ENCODE measurements at regions not wholly inside any gene's neighbourhood (a gene's known extent, or its start where the extent isn't known, plus 50 kb on each side); places are given as distances from the start of the nearest gene placed in this dataset.

GRCh38 chr9:87442451-87442850, 55.2 kb upstream of the DAPK1 start:
- no peaks in the 10 kb centered on the region for H3K4me1 ChIP-seq (ENCODE audit: control insufficient read depth in 2 of 2, insufficient read depth in 2 of 2, low read length in 1 of 2)
- no peaks in the 10 kb centered on the region for H3K36me3 ChIP-seq (ENCODE audit: control insufficient read depth in 2 of 2, insufficient read depth in 2 of 2, low read length in 1 of 2)
- no peak overlapping the region for H3K4me3 ChIP-seq (ENCODE audit: low read depth in 1 of 2, low read length in 2 of 2)
- no peaks in the 10 kb centered on the region for H3K27me3 ChIP-seq (ENCODE audit: control insufficient read depth in 1 of 2, insufficient read depth in 2 of 2, low read length in 2 of 2)
- H3K27ac ChIP-seq (ENCODE audit: low read depth in 2 of 2, low read length in 1 of 2) = no peak overlapping the region
- no peaks in the 10 kb centered on the region for H3K9me3 ChIP-seq (ENCODE audit: control insufficient read depth in 2 of 2, insufficient read depth in 1 of 2, low read depth in 1 of 2, low read length in 1 of 2)
- WGBS, 2 donors = 61 to 67% methylated on average over 2 of the region's 2 CpGs

- Histone ChIP-seq H3K4me1 (ENCODE audit: control insufficient read depth in 2 of 2, insufficient read depth in 2 of 2, low read length in 1 of 2) (no peaks in the 10 kb centered on the region), H3K27ac (ENCODE audit: low read depth in 2 of 2, low read length in 1 of 2) (no peak overlapping the region), H3K4me3 (ENCODE audit: low read depth in 1 of 2, low read length in 2 of 2) (no peak overlapping the region), H3K36me3 (ENCODE audit: control insufficient read depth in 2 of 2, insufficient read depth in 2 of 2, low read length in 1 of 2) (no peaks in the 10 kb centered on the region), H3K27me3 (ENCODE audit: control insufficient read depth in 1 of 2, insufficient read depth in 2 of 2, low read length in 2 of 2) (no peaks in the 10 kb centered on the region), H3K9me3 (ENCODE audit: control insufficient read depth in 2 of 2, insufficient read depth in 1 of 2, low read depth in 1 of 2, low read length in 1 of 2) (no peaks in the 10 kb centered on the region)
- 94 to 96% methylated on average over 2 of the region's 2 CpGs for WGBS, 2 donors
These were observed 54.7 kb upstream of the DAPK1 start for GRCh38 chr9:87443006-87443405.

GRCh38 chr9:87443461-87443860, 54.2 kb upstream of the DAPK1 start:
- Histone ChIP-seq H3K4me1 (ENCODE audit: control insufficient read depth in 2 of 2, insufficient read depth in 2 of 2, low read length in 1 of 2) (no peaks in the 10 kb centered on the region), H3K27ac (ENCODE audit: low read depth in 2 of 2, low read length in 1 of 2) (no peak overlapping the region), H3K36me3 (ENCODE audit: control insufficient read depth in 2 of 2, insufficient read depth in 2 of 2, low read length in 1 of 2) (no peaks in the 10 kb centered on the region), H3K4me3 (ENCODE audit: low read depth in 1 of 2, low read length in 2 of 2) (no peak overlapping the region), H3K27me3 (ENCODE audit: control insufficient read depth in 1 of 2, insufficient read depth in 2 of 2, low read length in 2 of 2) (no peaks in the 10 kb centered on the region), H3K9me3 (ENCODE audit: control insufficient read depth in 2 of 2, insufficient read depth in 1 of 2, low read depth in 1 of 2, low read length in 1 of 2) (no peaks in the 10 kb centered on the region)
- WGBS, 2 donors = 92 to 94% methylated on average over 3 of the region's 3 CpGs

GRCh38 chr9:87445646-87446045, 52.0 kb upstream of the DAPK1 start:
- WGBS, 2 donors = 40 to 42% methylated on average over 5 of the region's 5 CpGs
- Histone ChIP-seq H3K27ac (ENCODE audit: low read depth in 2 of 2, low read length in 1 of 2) (no peak overlapping the region), H3K4me1 (ENCODE audit: control insufficient read depth in 2 of 2, insufficient read depth in 2 of 2, low read length in 1 of 2) (no peaks in the 10 kb centered on the region), H3K36me3 (ENCODE audit: control insufficient read depth in 2 of 2, insufficient read depth in 2 of 2, low read length in 1 of 2) (no peaks in the 10 kb centered on the region), H3K9me3 (ENCODE audit: control insufficient read depth in 2 of 2, insufficient read depth in 1 of 2, low read depth in 1 of 2, low read length in 1 of 2) (no peaks in the 10 kb centered on the region), H3K4me3 (ENCODE audit: low read depth in 1 of 2, low read length in 2 of 2) (no peak overlapping the region), H3K27me3 (ENCODE audit: control insufficient read depth in 1 of 2, insufficient read depth in 2 of 2, low read length in 2 of 2) (no peaks in the 10 kb centered on the region)

GRCh38 chr9:87446527-87446926, 51.1 kb upstream of the DAPK1 start:
- Histone ChIP-seq H3K36me3 (ENCODE audit: control insufficient read depth in 2 of 2, insufficient read depth in 2 of 2, low read length in 1 of 2) (no peaks in the 10 kb centered on the region), H3K27ac (ENCODE audit: low read depth in 2 of 2, low read length in 1 of 2) (no peak overlapping the region), H3K4me1 (ENCODE audit: control insufficient read depth in 2 of 2, insufficient read depth in 2 of 2, low read length in 1 of 2) (no peaks in the 10 kb centered on the region), H3K4me3 (ENCODE audit: low read depth in 1 of 2, low read length in 2 of 2) (no peak overlapping the region), H3K27me3 (ENCODE audit: control insufficient read depth in 1 of 2, insufficient read depth in 2 of 2, low read length in 2 of 2) (no peaks in the 10 kb centered on the region), H3K9me3 (ENCODE audit: control insufficient read depth in 2 of 2, insufficient read depth in 1 of 2, low read depth in 1 of 2, low read length in 1 of 2) (no peaks in the 10 kb centered on the region)
- 73 to 74% methylated on average over 4 of the region's 4 CpGs for WGBS, 2 donors

- H3K9me3 ChIP-seq (ENCODE audit: control insufficient read depth in 2 of 2, insufficient read depth in 1 of 2, low read depth in 1 of 2, low read length in 1 of 2) = no peaks in the 10 kb centered on the region
- H3K27me3 ChIP-seq (ENCODE audit: control insufficient read depth in 1 of 2, insufficient read depth in 2 of 2, low read length in 2 of 2) = no peaks in the 10 kb centered on the region
- no peak overlapping the region for H3K4me3 ChIP-seq (ENCODE audit: low read depth in 1 of 2, low read length in 2 of 2)
- WGBS, 2 donors = 73 to 77% methylated on average over 11 of the region's 11 CpGs
- H3K36me3 ChIP-seq (ENCODE audit: control insufficient read depth in 2 of 2, insufficient read depth in 2 of 2, low read length in 1 of 2) = no peaks in the 10 kb centered on the region
- no peak overlapping the region for H3K27ac ChIP-seq (ENCODE audit: low read depth in 2 of 2, low read length in 1 of 2)
- no peaks in the 10 kb centered on the region for H3K4me1 ChIP-seq (ENCODE audit: control insufficient read depth in 2 of 2, insufficient read depth in 2 of 2, low read length in 1 of 2)
These were observed 49.9 kb upstream of the DAPK1 start for GRCh38 chr9:87447547-87448432.
